ENCODE measurements at regions not wholly inside any gene's neighbourhood (a gene's known extent, or its start where the extent isn't known, plus 50 kb on each side); places are given as distances from the start of the nearest gene placed in this dataset.

GRCh38 chr6:90707246-90707645, 120.4 kb upstream of the MAP3K7 start:
- peaks cover 13 to 42% (median 20%) of the 10 kb centered on the region in 3 donors for H3K27me3 Mint-ChIP-seq
- no peaks in the 10 kb centered on the region for H3K36me3 Mint-ChIP-seq
- ATAC-seq (ENCODE audit: low read depth in 2 of 2) = no peak
- no peak for DNase-seq
- no peaks in the 10 kb centered on the region for H3K4me1 Mint-ChIP-seq
- H3K4me3 Mint-ChIP-seq = no peak overlapping the region
- no peaks in the 10 kb centered on the region for H3K9me3 Mint-ChIP-seq
- H3K27ac Mint-ChIP-seq = no peak overlapping the region

- peaks cover 3 to 9% (median 3%) of the 10 kb centered on the region in 3 donors for H3K4me1 Mint-ChIP-seq
- H3K4me3 Mint-ChIP-seq = no peak overlapping the region
- H3K27me3 Mint-ChIP-seq = peaks cover 0 to 13% (median 9%) of the 10 kb centered on the region in 3 donors
- H3K9me3 Mint-ChIP-seq = no peaks in the 10 kb centered on the region
- DNase-seq (no peak), ATAC-seq (ENCODE audit: low read depth in 2 of 2) (no peak)
- H3K27ac Mint-ChIP-seq = no peak overlapping the region
- H3K36me3 Mint-ChIP-seq = no peaks in the 10 kb centered on the region
These were observed 116.5 kb upstream of the MAP3K7 start for GRCh38 chr6:90703336-90703735.

- H3K36me3 Mint-ChIP-seq = no peaks in the 10 kb centered on the region
- no peak overlapping the region for H3K27ac Mint-ChIP-seq
- peaks cover 0 to 15% (median 4%) of the 10 kb centered on the region in 3 donors for H3K27me3 Mint-ChIP-seq
- H3K9me3 Mint-ChIP-seq = peaks cover 0 to 2% (median 0%) of the 10 kb centered on the region in 7 donors
- no peak overlapping the region for H3K4me3 Mint-ChIP-seq
- ATAC-seq (ENCODE audit: low read depth in 2 of 2) (no peak), DNase-seq (no peak)
- H3K4me1 Mint-ChIP-seq = peaks cover 3 to 9% (median 3%) of the 10 kb centered on the region in 3 donors
These were observed 115.1 kb upstream of the MAP3K7 start for GRCh38 chr6:90701926-90702325.

- H3K9me3 Mint-ChIP-seq = peaks cover 0 to 6% (median 0%) of the 10 kb centered on the region in 7 donors
- DNase-seq = peak; percentile 16
- peaks cover 0 to 15% (median 0%) of the 10 kb centered on the region in 3 donors for H3K27me3 Mint-ChIP-seq
- H3K4me1 Mint-ChIP-seq = peaks cover 3 to 9% (median 3%) of the 10 kb centered on the region in 3 donors
- peak overlapping the region in 1 of 6 donors; percentile 26 for H3K27ac Mint-ChIP-seq
- no peak overlapping the region for H3K4me3 Mint-ChIP-seq
- ATAC-seq (ENCODE audit: low read depth in 2 of 2) = peak; percentile 73 to 74
- no peaks in the 10 kb centered on the region for H3K36me3 Mint-ChIP-seq
These were observed 114.4 kb upstream of the MAP3K7 start for GRCh38 chr6:90701146-90701781.

DNA sequence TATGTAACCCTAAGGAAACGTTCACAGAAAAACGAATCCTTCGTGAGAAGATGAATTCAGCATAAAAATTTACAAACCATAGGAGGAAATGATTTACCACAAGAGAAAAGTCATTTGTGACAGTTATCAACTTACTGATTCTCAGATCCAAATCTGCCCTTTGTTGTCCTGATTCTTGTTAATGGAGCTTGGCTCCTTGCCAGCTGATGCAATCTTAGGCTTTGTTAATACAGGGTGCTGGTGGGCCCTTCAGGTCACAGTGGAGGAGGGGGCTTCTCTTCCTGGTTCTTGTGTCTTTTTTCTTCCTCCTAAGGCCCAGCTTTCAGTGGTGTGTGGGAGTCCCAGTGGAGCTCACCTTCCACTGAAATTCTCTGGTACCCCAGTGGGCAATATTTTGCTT, 108.4 kb upstream of the MAP3K7 start:
- no peak for ATAC-seq (ENCODE audit: low read depth in 2 of 2)
- no peak for DNase-seq
- Mint-ChIP-seq H3K9me3 (peaks cover 0 to 28% (median 10%) of the 10 kb centered on the region in 7 donors), H3K27me3 (peaks cover 14 to 28% (median 20%) of the 10 kb centered on the region in 3 donors), H3K4me1 (no peaks in the 10 kb centered on the region), H3K36me3 (peaks cover 0 to 8% of the 10 kb centered on the region in 2 donors), H3K4me3 (no peak overlapping the region), H3K27ac (no peak overlapping the region)

GRCh38 chr6:90694802-90695201, 107.9 kb upstream of the MAP3K7 start:
- peaks cover 0 to 28% (median 10%) of the 10 kb centered on the region in 7 donors for H3K9me3 Mint-ChIP-seq
- no peaks in the 10 kb centered on the region for H3K4me1 Mint-ChIP-seq
- ATAC-seq (ENCODE audit: low read depth in 2 of 2) (no peak), DNase-seq (no peak)
- no peak overlapping the region for H3K4me3 Mint-ChIP-seq
- H3K27me3 Mint-ChIP-seq = peaks cover 14 to 31% (median 23%) of the 10 kb centered on the region in 3 donors
- no peak overlapping the region for H3K27ac Mint-ChIP-seq
- H3K36me3 Mint-ChIP-seq = peaks cover 0 to 8% of the 10 kb centered on the region in 2 donors

DNA sequence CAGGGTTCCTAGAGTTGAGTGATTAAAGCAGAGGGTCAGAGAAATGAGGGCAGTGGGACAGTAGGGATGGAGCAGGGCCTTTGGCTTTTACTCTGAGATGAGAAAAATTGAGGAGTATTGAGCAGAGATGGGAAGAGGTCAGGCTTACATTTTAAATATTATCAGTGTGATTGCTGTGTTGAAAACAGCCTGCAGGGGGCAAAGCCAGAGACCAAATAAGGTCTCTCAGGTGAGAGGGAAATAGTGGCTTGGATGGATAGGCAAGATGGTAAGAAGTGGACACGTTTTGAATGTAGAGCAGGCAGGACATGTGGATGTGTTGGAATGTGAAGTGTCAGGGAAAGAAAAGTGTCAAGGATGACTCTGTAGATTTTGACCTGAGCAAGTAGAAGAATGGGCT, 105.0 kb upstream of the MAP3K7 start:
- H3K27me3 Mint-ChIP-seq = peaks cover 15 to 27% (median 25%) of the 10 kb centered on the region in 3 donors
- peaks cover 0 to 25% (median 10%) of the 10 kb centered on the region in 7 donors for H3K9me3 Mint-ChIP-seq
- peaks cover 0 to 8% of the 10 kb centered on the region in 2 donors for H3K36me3 Mint-ChIP-seq
- ATAC-seq (ENCODE audit: low read depth in 2 of 2) = no peak
- no peak for DNase-seq
- no peaks in the 10 kb centered on the region for H3K4me1 Mint-ChIP-seq
- H3K4me3 Mint-ChIP-seq = no peak overlapping the region
- H3K27ac Mint-ChIP-seq = no peak overlapping the region

GRCh38 chr6:90689172-90689571, 102.3 kb upstream of the MAP3K7 start:
- Mint-ChIP-seq H3K9me3 (peaks cover 0 to 12% (median under 1%) of the 10 kb centered on the region in 7 donors), H3K4me1 (no peaks in the 10 kb centered on the region), H3K36me3 (peaks cover 0 to 8% of the 10 kb centered on the region in 2 donors), H3K4me3 (no peak overlapping the region), H3K27ac (no peak overlapping the region), H3K27me3 (peaks cover 35 to 37% (median 35%) of the 10 kb centered on the region in 3 donors)
- DNase-seq (no peak), ATAC-seq (ENCODE audit: low read depth in 2 of 2) (peak in 1 of 2 donors; percentile 39)

- Mint-ChIP-seq H3K9me3 (peaks cover 0 to 12% (median 0%) of the 10 kb centered on the region in 7 donors), H3K36me3 (peaks cover 0 to 8% of the 10 kb centered on the region in 2 donors), H3K27ac (peak overlapping the region in 1 of 6 donors; percentile 40), H3K4me3 (no peak overlapping the region), H3K27me3 (peaks cover 40 to 43% (median 42%) of the 10 kb centered on the region in 3 donors), H3K4me1 (no peaks in the 10 kb centered on the region)
- no peak for DNase-seq
- no peak for ATAC-seq (ENCODE audit: low read depth in 2 of 2)
These were observed 101.0 kb upstream of the MAP3K7 start for GRCh38 chr6:90687775-90688380.

DNA sequence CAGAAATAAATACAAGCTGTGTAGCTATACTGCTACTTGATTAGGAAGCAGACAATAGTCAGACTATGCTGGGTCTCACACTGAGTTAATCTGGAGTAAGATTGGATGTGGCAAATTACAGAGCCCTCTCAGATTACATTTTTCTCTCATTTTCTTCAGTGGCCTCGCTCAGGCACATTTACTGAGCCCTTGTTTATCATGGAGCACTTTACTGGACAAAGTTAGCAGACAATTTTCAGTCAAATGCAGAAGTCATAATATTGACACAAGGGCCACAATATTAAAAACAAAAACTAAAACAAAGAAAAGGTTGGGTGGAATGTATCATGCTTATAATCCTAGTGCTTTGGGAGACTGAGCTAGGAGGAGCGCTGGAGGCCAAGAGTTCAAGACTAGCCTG, 95.0 kb upstream of the MAP3K7 start:
- DNase-seq = no peak
- Mint-ChIP-seq H3K36me3 (no peaks in the 10 kb centered on the region), H3K4me3 (no peak overlapping the region), H3K9me3 (peaks cover 0 to 3% (median 0%) of the 10 kb centered on the region in 7 donors), H3K4me1 (no peaks in the 10 kb centered on the region), H3K27me3 (peaks cover 34 to 59% (median 35%) of the 10 kb centered on the region in 3 donors), H3K27ac (no peak overlapping the region)
- ATAC-seq (ENCODE audit: low read depth in 2 of 2) = no peak

- no peaks in the 10 kb centered on the region for H3K9me3 Mint-ChIP-seq
- DNase-seq (no peak), ATAC-seq (ENCODE audit: low read depth in 2 of 2) (no peak)
- no peak overlapping the region for H3K4me3 Mint-ChIP-seq
- H3K27ac Mint-ChIP-seq = no peak overlapping the region
- H3K4me1 Mint-ChIP-seq = no peaks in the 10 kb centered on the region
- peaks cover 22 to 59% (median 33%) of the 10 kb centered on the region in 3 donors for H3K27me3 Mint-ChIP-seq
- H3K36me3 Mint-ChIP-seq = no peaks in the 10 kb centered on the region
These were observed 91.3 kb upstream of the MAP3K7 start for GRCh38 chr6:90678049-90678779.

DNA sequence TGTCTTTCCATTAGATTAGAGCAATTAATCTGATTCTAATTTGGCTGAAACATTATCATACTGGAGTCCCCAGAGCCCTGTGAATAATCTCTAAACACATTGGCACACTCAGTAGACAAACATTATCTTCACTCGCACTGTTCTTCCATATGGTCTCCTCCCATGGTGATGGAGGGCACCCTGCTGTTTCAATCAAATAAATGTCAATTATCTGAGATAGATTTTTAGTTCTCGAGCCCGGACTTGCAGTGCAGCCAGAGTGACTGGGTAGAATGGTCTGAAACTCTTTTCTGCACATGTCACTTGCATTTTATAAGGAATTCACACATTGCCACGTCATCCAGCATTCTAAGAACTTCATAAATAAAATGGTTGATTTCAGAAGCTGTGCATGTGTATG, 90.6 kb upstream of the MAP3K7 start:
- ATAC-seq (ENCODE audit: low read depth in 2 of 2) (no peak), DNase-seq (no peak)
- H3K36me3 Mint-ChIP-seq = no peaks in the 10 kb centered on the region
- H3K4me1 Mint-ChIP-seq = no peaks in the 10 kb centered on the region
- no peak overlapping the region for H3K27ac Mint-ChIP-seq
- peaks cover 18 to 56% (median 29%) of the 10 kb centered on the region in 3 donors for H3K27me3 Mint-ChIP-seq
- H3K4me3 Mint-ChIP-seq = no peak overlapping the region
- no peaks in the 10 kb centered on the region for H3K9me3 Mint-ChIP-seq

DNA sequence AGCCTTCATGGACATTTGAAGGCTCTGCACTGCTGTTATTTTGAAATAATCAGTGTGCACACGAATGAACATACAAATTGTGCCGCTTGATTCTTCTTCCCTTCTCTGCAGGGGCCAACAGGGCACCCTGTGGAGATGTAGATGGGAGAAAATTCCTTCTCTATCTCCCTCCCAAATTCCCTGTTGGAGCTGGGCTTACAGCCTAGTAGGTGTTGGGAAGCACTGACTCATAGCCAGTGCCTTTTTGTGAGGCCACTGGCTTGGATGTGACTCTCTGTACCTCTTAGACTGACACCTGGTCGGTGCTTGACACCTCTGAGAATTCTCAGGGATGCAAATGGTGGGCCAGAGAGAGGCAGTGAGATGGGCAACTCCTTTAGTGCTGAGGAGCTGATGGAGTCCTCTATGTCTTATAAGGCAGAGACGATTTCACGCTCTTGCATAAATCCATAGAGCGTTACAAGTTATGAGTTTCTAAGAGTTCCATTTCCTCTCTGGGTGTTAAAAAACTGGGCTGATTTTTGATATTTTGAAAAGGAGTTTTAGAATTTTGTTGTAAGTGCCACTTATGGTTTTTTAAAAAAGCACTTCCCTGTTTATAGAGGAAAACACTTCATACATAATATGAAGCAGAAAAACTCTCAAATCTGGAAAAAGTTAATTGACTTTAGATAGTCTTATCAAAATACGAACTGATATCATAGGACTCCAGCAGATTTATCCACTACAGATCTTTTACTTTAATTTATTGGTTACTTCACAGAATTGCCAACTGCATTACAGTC, 89.8 kb upstream of the MAP3K7 start:
- H3K27ac Mint-ChIP-seq = no peak overlapping the region

More for the DNA sequence above, 89.8 kb upstream of the MAP3K7 start:
- no peak overlapping the region for H3K4me3 Mint-ChIP-seq
- peaks cover 17 to 58% (median 29%) of the 10 kb centered on the region in 3 donors for H3K27me3 Mint-ChIP-seq
- peaks cover 0 to under 1% (median 0%) of the 10 kb centered on the region in 7 donors for H3K9me3 Mint-ChIP-seq
- DNase-seq = no peak
- H3K36me3 Mint-ChIP-seq = no peaks in the 10 kb centered on the region
- no peak for ATAC-seq (ENCODE audit: low read depth in 2 of 2)
- H3K4me1 Mint-ChIP-seq = no peaks in the 10 kb centered on the region
